Activated CD4-positive, alpha-beta T cell treated with anti-CD3 and anti-CD28 coated beads, Interleukin-2, amount 50 U/mL, for 16 hours (primary cell): ENCODE measurements at regions not wholly inside any gene's neighbourhood (a gene's known extent, or its start where the extent isn't known, plus 50 kb on each side); places are given as distances from the start of the nearest gene placed in this dataset.

ENCODE experiments used
- DNase-seq: peaks from one replicate; pipeline ENCODE4 v3.0.0-alpha.2; 2020

GRCh38 chr7:41059796-41060195 is 643.1 kb downstream of the INHBA start:
- no peak for DNase-seq

GRCh38 chr7:41058986-41059741 is 643.7 kb downstream of the INHBA start:
- no peak for DNase-seq

DNA sequence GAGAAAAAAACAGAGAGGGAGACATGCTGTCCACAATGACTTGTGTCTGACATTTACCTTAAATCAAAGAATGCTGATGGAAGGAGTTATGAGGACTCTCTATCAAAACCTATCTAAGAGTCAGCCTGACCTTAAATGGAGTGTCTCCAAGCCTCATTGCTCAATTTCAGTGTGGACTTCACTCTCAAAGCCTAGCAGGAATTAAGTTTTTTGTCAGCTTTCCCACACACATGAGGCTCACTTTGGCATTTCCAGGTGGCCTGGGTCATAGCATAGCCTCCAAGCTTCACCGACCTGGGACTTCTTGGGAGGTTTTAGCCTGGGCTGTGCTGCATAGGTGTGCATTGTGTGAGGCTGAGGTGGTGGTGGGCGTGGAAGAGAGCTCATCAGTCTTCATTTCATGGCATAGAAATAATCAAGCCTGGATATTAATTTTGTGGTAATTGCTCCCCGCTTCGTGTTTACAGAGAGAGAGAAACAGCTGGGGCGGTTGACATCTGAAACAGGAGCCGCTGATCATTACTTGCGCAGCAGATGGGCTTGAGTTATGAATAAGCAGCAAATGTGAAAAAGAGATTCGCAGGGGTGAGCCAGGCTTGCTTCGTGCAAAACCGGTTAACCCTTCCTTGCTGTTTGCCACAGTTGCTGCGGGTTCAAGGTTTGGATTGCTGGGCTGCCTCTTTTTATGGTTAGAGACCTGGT is 647.8 kb downstream of the INHBA start:
- DNase-seq = no peak

GRCh38 chr7:41053820-41054219 is 649.1 kb downstream of the INHBA start:
- no peak for DNase-seq

- no peak for DNase-seq
These were observed 650.2 kb downstream of the INHBA start for GRCh38 chr7:41052736-41053135.

- DNase-seq = no peak
These were observed 650.7 kb downstream of the INHBA start for GRCh38 chr7:41052201-41052600.

DNA sequence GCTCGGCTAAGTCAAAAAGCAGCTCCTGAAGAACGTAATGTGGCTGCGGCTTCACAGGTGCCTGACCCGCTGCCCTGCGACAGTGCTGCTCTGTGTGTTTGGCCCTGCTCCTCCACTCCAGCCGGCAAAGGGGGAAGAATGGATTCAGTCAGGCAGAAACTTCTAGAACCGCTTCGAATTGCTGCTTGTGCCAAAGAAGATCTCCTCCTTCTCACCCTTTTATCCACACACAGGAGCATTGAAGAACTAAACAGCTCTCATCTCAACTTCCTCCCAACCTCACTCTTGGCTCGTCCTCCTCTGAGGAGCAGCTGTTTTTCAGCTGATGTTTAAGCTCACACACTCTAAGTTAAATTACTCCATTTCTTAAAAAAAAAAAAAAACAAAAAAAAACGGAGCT is 651.4 kb downstream of the INHBA start:
- no peak for DNase-seq

GRCh38 chr7:41051062-41051461 is 651.8 kb downstream of the INHBA start:
- no peak for DNase-seq

DNA sequence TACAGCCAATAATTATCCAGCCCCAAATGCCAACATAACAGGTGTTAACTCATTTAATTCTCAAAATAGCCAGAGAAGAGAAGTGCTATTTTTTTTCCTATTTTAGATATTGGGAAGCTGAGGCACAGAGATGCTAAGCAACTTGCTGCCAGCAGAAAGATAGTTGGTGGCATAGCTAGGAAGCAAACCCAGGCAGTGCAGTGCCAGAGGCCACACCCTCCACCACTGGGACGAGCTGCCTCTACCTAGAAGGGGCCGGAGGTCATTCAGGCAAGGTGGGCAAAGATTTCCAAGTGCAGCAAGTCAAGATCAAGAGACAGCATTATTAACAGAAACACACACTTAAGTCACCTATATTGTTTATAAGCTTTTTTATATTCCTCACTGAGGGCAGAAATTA is 654.1 kb downstream of the INHBA start:
- no peak for DNase-seq

GRCh38 chr7:41047789-41048191 is 655.1 kb downstream of the INHBA start:
- no peak for DNase-seq

- no peak for DNase-seq
These were observed 655.7 kb downstream of the INHBA start for GRCh38 chr7:41047211-41047610.

DNA sequence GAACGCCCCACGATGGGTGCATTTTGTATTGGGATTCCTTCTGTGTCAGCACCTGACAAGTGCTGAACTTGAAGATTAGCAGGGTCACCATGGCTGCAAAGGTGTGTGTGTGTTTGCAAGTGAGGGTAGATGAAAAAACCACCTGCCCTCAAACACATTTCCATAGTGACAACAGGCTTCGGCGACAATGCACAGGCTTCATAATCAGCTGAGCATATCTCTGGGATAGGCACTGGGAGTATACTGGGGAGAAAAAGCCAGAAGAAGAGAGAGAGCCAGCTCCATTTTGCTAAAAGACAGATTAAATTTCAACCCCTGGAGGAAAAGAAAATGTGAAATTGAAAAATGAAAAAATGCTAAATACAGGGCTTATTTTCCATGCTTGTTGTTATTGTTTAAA is 656.1 kb downstream of the INHBA start:
- DNase-seq = no peak

- no peak for DNase-seq
These were observed 656.6 kb downstream of the INHBA start for GRCh38 chr7:41046221-41046761.

DNA sequence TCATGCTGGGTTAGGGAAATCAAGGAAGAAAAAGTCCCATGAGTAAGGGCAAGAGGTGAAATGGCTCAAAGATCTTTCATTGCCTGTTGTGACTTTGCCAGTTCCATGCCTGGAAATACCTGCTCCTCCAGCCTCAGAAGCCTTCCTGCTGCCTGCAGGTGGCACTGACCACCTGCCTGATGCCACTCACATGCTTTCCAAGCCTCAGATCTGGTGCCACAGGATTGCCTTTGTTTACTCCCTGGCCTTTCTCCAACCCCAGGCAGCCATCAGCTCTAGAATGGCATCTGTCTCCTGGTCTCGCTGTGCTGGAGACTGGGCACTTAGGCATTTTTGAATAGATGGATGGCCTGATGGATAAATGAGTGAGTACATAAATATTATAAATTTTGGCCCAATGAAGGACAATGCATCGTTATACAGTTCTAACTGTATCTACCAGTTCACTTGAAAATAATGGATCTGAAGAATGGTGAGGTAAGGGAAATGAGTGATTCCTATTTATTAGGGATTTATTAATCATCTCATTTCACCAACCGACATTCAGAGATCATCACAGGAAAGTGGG is 657.2 kb downstream of the INHBA start:
- no peak for DNase-seq

DNA sequence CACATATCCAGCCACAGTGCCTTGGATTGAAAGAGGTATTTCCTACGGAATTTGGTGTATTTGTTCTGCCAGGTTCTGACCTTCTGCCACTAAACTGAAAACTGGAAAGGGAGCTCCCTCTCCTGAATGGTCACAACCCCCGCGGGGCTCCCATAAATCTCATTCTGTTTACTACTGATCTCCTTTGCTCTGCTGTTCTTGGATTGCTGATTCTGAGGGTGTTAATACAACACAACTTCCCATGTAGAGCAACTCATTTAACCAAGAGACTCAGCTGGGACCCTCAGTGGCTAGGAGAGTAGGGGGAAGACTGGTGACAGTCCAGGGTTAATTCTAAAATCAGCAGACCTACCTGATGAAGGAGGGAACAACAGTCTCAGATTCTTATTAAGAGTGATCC is 662.9 kb downstream of the INHBA start:
- no peak for DNase-seq

GRCh38 chr7:41039386-41039953 is 663.4 kb downstream of the INHBA start:
- no peak for DNase-seq

GRCh38 chr7:41038211-41038610 is 664.7 kb downstream of the INHBA start:
- DNase-seq = no peak

- DNase-seq = no peak
These were observed 665.2 kb downstream of the INHBA start for GRCh38 chr7:41037691-41038090.

GRCh38 chr7:41035794-41036193 is 667.1 kb downstream of the INHBA start:
- no peak for DNase-seq

DNA sequence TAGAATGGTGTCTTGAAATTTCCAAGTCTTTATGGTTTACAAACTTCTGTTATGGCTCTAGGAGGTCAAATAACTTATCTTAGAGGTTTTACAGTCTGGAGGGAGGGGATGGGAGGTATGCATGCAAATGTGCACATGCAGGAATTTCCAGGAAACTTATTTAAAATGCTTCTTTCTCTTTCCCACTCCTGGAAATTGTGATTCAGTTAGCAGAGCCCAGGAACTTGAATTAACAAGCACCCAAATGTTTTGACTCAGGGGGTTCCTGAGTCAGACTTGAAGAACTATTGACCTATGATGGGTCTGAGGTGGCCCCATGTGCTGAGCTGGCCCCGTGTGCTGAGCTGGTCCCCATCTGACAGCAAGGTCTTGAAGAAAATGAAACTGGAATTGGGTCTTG is 669.4 kb downstream of the INHBA start:
- no peak for DNase-seq

GRCh38 chr7:41030673-41031072 is 672.2 kb downstream of the INHBA start:
- no peak for DNase-seq

DNA sequence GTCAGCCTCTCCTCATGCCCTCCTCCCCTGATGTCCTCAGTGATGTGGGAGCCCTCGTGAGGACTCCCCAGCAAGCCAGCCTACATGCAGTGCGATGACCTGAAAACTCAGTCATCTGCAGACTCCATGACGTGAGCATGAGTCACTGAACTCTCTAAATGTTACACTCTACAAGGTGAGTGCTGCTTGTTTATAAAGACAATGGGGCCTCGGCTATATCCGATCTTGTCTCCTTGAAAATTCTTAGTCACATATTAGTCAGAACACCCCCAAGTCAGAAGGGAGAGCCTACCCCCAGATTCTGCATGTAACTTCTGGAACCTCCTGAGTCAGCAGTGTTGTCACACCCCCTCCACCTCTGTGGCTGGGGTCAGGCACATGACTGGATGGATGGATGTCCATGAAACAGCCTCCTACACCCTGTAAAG is 673.8 kb downstream of the INHBA start:
- no peak for DNase-seq

- DNase-seq = no peak
These were observed 674.3 kb downstream of the INHBA start for GRCh38 chr7:41028580-41028979.
